Esophagus squamous epithelium (tissue), 5 donors: ENCODE measurements at regions not wholly inside any gene's neighbourhood (a gene's known extent, or its start where the extent isn't known, plus 50 kb on each side); places are given as distances from the start of the nearest gene placed in this dataset.

ENCODE experiments used
- DNase-seq: peaks from one replicate; lab custom pipeline; 2025; lab: John Stamatoyannopoulos, UW
- H3K27ac ChIP-seq, 4 donors: fragments of 200-600 bp; sonication (generic); one replicate each; pipeline ENCODE4 v1.5.1; 2016 to 2019; ENCODE audit warnings: mild to moderate bottlenecking in 1 of 4
- H3K27me3 ChIP-seq, 4 donors: fragments of 200-600 bp; sonication (generic); 1 replicate in 3 of 4; 2 replicates in 1 of 4; pipeline versions ENCODE4 v1.5.1 to v1.6.0; 2017 to 2021; ENCODE audit warnings: antibody characterized with exemption in 1 of 4
- H3K36me3 ChIP-seq, 3 donors: fragments of 200-600 bp; sonication (generic); one replicate each; pipeline ENCODE4 v1.5.1; 2016 to 2019
- H3K4me1 ChIP-seq, 3 donors: fragments of 200-600 bp; sonication (generic); one replicate each; pipeline ENCODE4 v1.5.1; 2017 to 2019
- H3K4me3 ChIP-seq, 4 donors: fragments of 200-600 bp; sonication (generic); 1 replicate in 3 of 4; 2 replicates in 1 of 4; pipeline ENCODE4 v1.5.1; 2016 to 2019; ENCODE audit warnings: mild to moderate bottlenecking in 2 of 4, moderate library complexity in 1 of 4
- H3K9me3 ChIP-seq, 3 donors: fragments of 200-600 bp; sonication (generic); one replicate each; pipeline ENCODE4 v1.5.1; 2016 to 2019
- CTCF ChIP-seq, 6 experiments: fragments of 450-650 bp in 4 of 6; fragments of 200-600 bp in 2 of 6; sonication (generic) in 2 of 6; IDR thresholded peaks; one replicate each; pipeline ENCODE4 v1.5.1; 2016 to 2019; ENCODE audit warnings: antibody characterized with exemption in 6 of 6, mild to moderate bottlenecking in 4 of 6, moderate library complexity in 4 of 6
- POLR2A ChIP-seq, 4 donors: fragments of 450-650 bp; IDR thresholded peaks; one replicate each; pipeline ENCODE4 v1.6.1; 2017; ENCODE audit warnings: antibody characterized with exemption in 4 of 4, mild to moderate bottlenecking in 4 of 4, moderate library complexity in 3 of 4
- WGBS, 2 donors: methylation state at CpG; one replicate each; pipeline ENCODE4 v1.1.5; 2018; 5-methylcytosine and 5-hydroxymethylcytosine counted together
- intact Hi-C: fragments of 100-400 bp; cut with DNase I; formaldehyde crosslinking; loops from one replicate; pipeline ENCODE4 v1.15.0; 2022
- donor health status: DM: yes; HTN: yes; CAD: no.

- DNase-seq, result no peak
- H3K36me3 ChIP-seq, result no peaks in the 10 kb centered on the region
- H3K27ac ChIP-seq, result no peak overlapping the region
- WGBS, 2 donors, result 0% methylated on average over 1 of the region's 1 CpG
- TF ChIP-seq POLR2A (IDR thresholded peaks at IDR 0.05) (no peak), CTCF (IDR thresholded peaks at IDR 0.05) (no peak)
- H3K27me3 ChIP-seq, result no peaks in the 10 kb centered on the region
- H3K4me1 ChIP-seq, result no peaks in the 10 kb centered on the region
- intact Hi-C loops, result no loop called here
- no peaks in the 10 kb centered on the region for H3K9me3 ChIP-seq
- no peak overlapping the region for H3K4me3 ChIP-seq
Measured at GRCh38 chr9:11072176-11072575, 459.4 kb upstream of the PTPRD start.

GRCh38 chr9:11086561-11086960, 473.8 kb upstream of the PTPRD start:
- H3K4me3 ChIP-seq, result no peak overlapping the region
- intact Hi-C loops, result no loop called here
- H3K27ac ChIP-seq, result no peak overlapping the region
- H3K27me3 ChIP-seq, result no peaks in the 10 kb centered on the region
- H3K4me1 ChIP-seq, result no peaks in the 10 kb centered on the region
- H3K9me3 ChIP-seq, result no peaks in the 10 kb centered on the region
- no peaks in the 10 kb centered on the region for H3K36me3 ChIP-seq
- TF ChIP-seq CTCF (IDR thresholded peaks at IDR 0.05) (no peak), POLR2A (IDR thresholded peaks at IDR 0.05) (no peak)
- WGBS, 2 donors, result 70 to 87% methylated on average over 2 of the region's 2 CpGs
- no peak for DNase-seq

GRCh38 chr9:11088821-11089374, 476.1 kb upstream of the PTPRD start:
- H3K4me3 ChIP-seq, result no peak overlapping the region
- H3K27me3 ChIP-seq, result no peaks in the 10 kb centered on the region
- H3K27ac ChIP-seq, result no peak overlapping the region
- no peak for DNase-seq
- intact Hi-C loops, result no loop called here
- 45 to 60% methylated on average over 1 of the region's 1 CpG for WGBS, 2 donors
- no peaks in the 10 kb centered on the region for H3K9me3 ChIP-seq
- no peaks in the 10 kb centered on the region for H3K4me1 ChIP-seq
- H3K36me3 ChIP-seq, result no peaks in the 10 kb centered on the region
- TF ChIP-seq CTCF (IDR thresholded peaks at IDR 0.05) (no peak), POLR2A (IDR thresholded peaks at IDR 0.05) (no peak)

- DNase-seq, result no peak
- 31 to 33% methylated on average over 1 of the region's 1 CpG for WGBS, 2 donors
- no peak for TF ChIP-seq POLR2A (IDR thresholded peaks at IDR 0.05)
- no peak for TF ChIP-seq CTCF (IDR thresholded peaks at IDR 0.05)
- Histone ChIP-seq H3K4me1 (no peaks in the 10 kb centered on the region), H3K4me3 (no peak overlapping the region), H3K27me3 (no peaks in the 10 kb centered on the region), H3K36me3 (no peaks in the 10 kb centered on the region), H3K27ac (no peak overlapping the region), H3K9me3 (no peaks in the 10 kb centered on the region)
- intact Hi-C loops, result no loop called here
Measured at GRCh38 chr9:11092974-11093373, 480.2 kb upstream of the PTPRD start.

- Histone ChIP-seq H3K9me3 (no peaks in the 10 kb centered on the region), H3K4me3 (no peak overlapping the region), H3K27me3 (no peaks in the 10 kb centered on the region), H3K36me3 (no peaks in the 10 kb centered on the region), H3K4me1 (no peaks in the 10 kb centered on the region), H3K27ac (no peak overlapping the region)
- WGBS, 2 donors, result 57 to 61% methylated on average over 1 of the region's 1 CpG
- intact Hi-C loops, result no loop called here
- DNase-seq, result no peak
- TF ChIP-seq POLR2A (IDR thresholded peaks at IDR 0.05) (no peak), CTCF (IDR thresholded peaks at IDR 0.05) (no peak)
Measured at GRCh38 chr9:11097020-11097419, 484.2 kb upstream of the PTPRD start.
